ENCODE measurements at regions not wholly inside any gene's neighbourhood (a gene's known extent, or its start where the extent isn't known, plus 50 kb on each side); places are given as distances from the start of the nearest gene placed in this dataset.
"Not testable (repeated sequence)": the region's sequence is repeated elsewhere in the genome, so short reads cannot be mapped to it uniquely, and the experiment has no call there.

GRCh38 chr9:129307227-129307970 lies 129.3 kb upstream of the IER5L start:
- Histone ChIP-seq H3K4me3 (ENCODE audit: insufficient read length, low read depth) (no peak overlapping the region), H3K4me1 (ENCODE audit: insufficient read depth, insufficient read length) (peaks cover 4% of the 10 kb centered on the region), H3K36me3 (ENCODE audit: insufficient read depth, insufficient read length, low read length) (no peaks in the 10 kb centered on the region), H3K9ac (ENCODE audit: insufficient read length, low read depth) (no peak overlapping the region), H3K9me3 (ENCODE audit: insufficient read depth, low read length) (peaks cover 8% of the 10 kb centered on the region), H3K27me3 (ENCODE audit: insufficient read depth, insufficient read length) (no peaks in the 10 kb centered on the region)
- no peak for DNase-seq (ENCODE audit: low read depth, low spot score)
- TF ChIP-seq SUZ12 (IDR thresholded peaks at IDR 0.05; ENCODE audit: extremely low read depth, insufficient read depth, insufficient read length): no peak
- no peak for TF ChIP-seq ZNF274 (IDR thresholded peaks at IDR 0.05; ENCODE audit: low read depth, low read length)
- no peak for TF ChIP-seq YY1 (IDR thresholded peaks at IDR 0.05; ENCODE audit: insufficient read depth, insufficient read length)

- Histone ChIP-seq H3K4me3 (ENCODE audit: insufficient read length, low read depth) (no peak overlapping the region), H3K36me3 (ENCODE audit: insufficient read depth, insufficient read length, low read length) (no peaks in the 10 kb centered on the region), H3K4me1 (ENCODE audit: insufficient read depth, insufficient read length) (no peaks in the 10 kb centered on the region), H3K9me3 (ENCODE audit: insufficient read depth, low read length) (peaks cover 15% of the 10 kb centered on the region), H3K9ac (ENCODE audit: insufficient read length, low read depth) (no peak overlapping the region), H3K27me3 (ENCODE audit: insufficient read depth, insufficient read length) (no peaks in the 10 kb centered on the region)
- no peak for DNase-seq (ENCODE audit: low read depth, low spot score)
- no peak for TF ChIP-seq YY1 (IDR thresholded peaks at IDR 0.05; ENCODE audit: insufficient read depth, insufficient read length)
- TF ChIP-seq SUZ12 (IDR thresholded peaks at IDR 0.05; ENCODE audit: extremely low read depth, insufficient read depth, insufficient read length): no peak
- TF ChIP-seq ZNF274 (IDR thresholded peaks at IDR 0.05; ENCODE audit: low read depth, low read length): no peak
Measured at GRCh38 chr9:129306318-129306973, 128.4 kb upstream of the IER5L start.

- H3K4me1 ChIP-seq (ENCODE audit: insufficient read depth, insufficient read length): no peaks in the 10 kb centered on the region
- H3K27me3 ChIP-seq (ENCODE audit: insufficient read depth, insufficient read length): no peaks in the 10 kb centered on the region
- no peak for DNase-seq (ENCODE audit: low read depth, low spot score)
- peaks cover 19% of the 10 kb centered on the region for H3K9me3 ChIP-seq (ENCODE audit: insufficient read depth, low read length)
- H3K4me3 ChIP-seq (ENCODE audit: insufficient read length, low read depth): no peak overlapping the region
- no peaks in the 10 kb centered on the region for H3K36me3 ChIP-seq (ENCODE audit: insufficient read depth, insufficient read length, low read length)
- H3K9ac ChIP-seq (ENCODE audit: insufficient read length, low read depth): no peak overlapping the region
- TF ChIP-seq ZNF274 (IDR thresholded peaks at IDR 0.05; ENCODE audit: low read depth, low read length) (no peak), SUZ12 (IDR thresholded peaks at IDR 0.05; ENCODE audit: extremely low read depth, insufficient read depth, insufficient read length) (no peak), YY1 (IDR thresholded peaks at IDR 0.05; ENCODE audit: insufficient read depth, insufficient read length) (no peak)
Measured at GRCh38 chr9:129305246-129305645, 127.2 kb upstream of the IER5L start.

GRCh38 chr9:129301941-129302340 lies 123.9 kb upstream of the IER5L start:
- Histone ChIP-seq H3K9me3 (ENCODE audit: insufficient read depth, low read length) (peaks cover 19% of the 10 kb centered on the region), H3K9ac (ENCODE audit: insufficient read length, low read depth) (no peak overlapping the region), H3K4me1 (ENCODE audit: insufficient read depth, insufficient read length) (no peaks in the 10 kb centered on the region), H3K4me3 (ENCODE audit: insufficient read length, low read depth) (no peak overlapping the region), H3K36me3 (ENCODE audit: insufficient read depth, insufficient read length, low read length) (no peaks in the 10 kb centered on the region), H3K27me3 (ENCODE audit: insufficient read depth, insufficient read length) (no peaks in the 10 kb centered on the region)
- no peak for DNase-seq (ENCODE audit: low read depth, low spot score)
- TF ChIP-seq ZNF274 (IDR thresholded peaks at IDR 0.05; ENCODE audit: low read depth, low read length): no peak
- no peak for TF ChIP-seq SUZ12 (IDR thresholded peaks at IDR 0.05; ENCODE audit: extremely low read depth, insufficient read depth, insufficient read length)
- TF ChIP-seq YY1 (IDR thresholded peaks at IDR 0.05; ENCODE audit: insufficient read depth, insufficient read length): no peak

GRCh38 chr9:129296195-129296594 lies 118.1 kb upstream of the IER5L start:
- H3K4me1 ChIP-seq (ENCODE audit: insufficient read depth, insufficient read length); H3K27me3 ChIP-seq (ENCODE audit: insufficient read depth, insufficient read length); H3K9me3 ChIP-seq (ENCODE audit: insufficient read depth, low read length); H3K36me3 ChIP-seq (ENCODE audit: insufficient read depth, insufficient read length, low read length); H3K4me3 ChIP-seq (ENCODE audit: insufficient read length, low read depth); DNase-seq (ENCODE audit: low read depth, low spot score); H3K9ac ChIP-seq (ENCODE audit: insufficient read length, low read depth): not testable (repeated sequence)

- Histone ChIP-seq H3K27me3 (ENCODE audit: insufficient read depth, insufficient read length) (no peaks in the 10 kb centered on the region), H3K4me1 (ENCODE audit: insufficient read depth, insufficient read length) (peaks cover 17% of the 10 kb centered on the region), H3K4me3 (ENCODE audit: insufficient read length, low read depth) (no peak overlapping the region)
Measured at GRCh38 chr9:129291041-129291501, 113.0 kb upstream of the IER5L start.

GRCh38 chr9:129290606-129291005 lies 112.5 kb upstream of the IER5L start:
- H3K4me3 ChIP-seq (ENCODE audit: insufficient read length, low read depth): no peak overlapping the region
- no peaks in the 10 kb centered on the region for H3K27me3 ChIP-seq (ENCODE audit: insufficient read depth, insufficient read length)
- peaks cover 17% of the 10 kb centered on the region for H3K4me1 ChIP-seq (ENCODE audit: insufficient read depth, insufficient read length)
- TF ChIP-seq ZNF274 (IDR thresholded peaks at IDR 0.05; ENCODE audit: low read depth, low read length) (no peak), YY1 (IDR thresholded peaks at IDR 0.05; ENCODE audit: insufficient read depth, insufficient read length) (no peak), SUZ12 (IDR thresholded peaks at IDR 0.05; ENCODE audit: extremely low read depth, insufficient read depth, insufficient read length) (no peak)
- no peaks in the 10 kb centered on the region for H3K36me3 ChIP-seq (ENCODE audit: insufficient read depth, insufficient read length, low read length)
- H3K9ac ChIP-seq (ENCODE audit: insufficient read length, low read depth): no peak overlapping the region
- DNase-seq (ENCODE audit: low read depth, low spot score): no peak
- H3K9me3 ChIP-seq (ENCODE audit: insufficient read depth, low read length): peaks cover 3% of the 10 kb centered on the region

More at GRCh38 chr9:129291041-129291501, 113.0 kb upstream of the IER5L start:
- Histone ChIP-seq H3K9ac (ENCODE audit: insufficient read length, low read depth) (no peak overlapping the region), H3K36me3 (ENCODE audit: insufficient read depth, insufficient read length, low read length) (no peaks in the 10 kb centered on the region), H3K9me3 (ENCODE audit: insufficient read depth, low read length) (peaks cover 8% of the 10 kb centered on the region)
- no peak for DNase-seq (ENCODE audit: low read depth, low spot score)
- TF ChIP-seq ZNF274 (IDR thresholded peaks at IDR 0.05; ENCODE audit: low read depth, low read length): no peak
- no peak for TF ChIP-seq YY1 (IDR thresholded peaks at IDR 0.05; ENCODE audit: insufficient read depth, insufficient read length)
- TF ChIP-seq SUZ12 (IDR thresholded peaks at IDR 0.05; ENCODE audit: extremely low read depth, insufficient read depth, insufficient read length): no peak
